GM18909 (cell line): ENCODE measurements at regions not wholly inside any gene's neighbourhood (a gene's known extent, or its start where the extent isn't known, plus 50 kb on each side); places are given as distances from the start of the nearest gene placed in this dataset.

Source experiments
- ATAC-seq: cut with Tn5 transposase; IDR thresholded peaks from one replicate; pipeline ENCODE4 v1.9.1; 2021; ENCODE audit warnings: mild to moderate bottlenecking; ENCODE audit not compliant: unreplicated experiment, poor library complexity

DNA sequence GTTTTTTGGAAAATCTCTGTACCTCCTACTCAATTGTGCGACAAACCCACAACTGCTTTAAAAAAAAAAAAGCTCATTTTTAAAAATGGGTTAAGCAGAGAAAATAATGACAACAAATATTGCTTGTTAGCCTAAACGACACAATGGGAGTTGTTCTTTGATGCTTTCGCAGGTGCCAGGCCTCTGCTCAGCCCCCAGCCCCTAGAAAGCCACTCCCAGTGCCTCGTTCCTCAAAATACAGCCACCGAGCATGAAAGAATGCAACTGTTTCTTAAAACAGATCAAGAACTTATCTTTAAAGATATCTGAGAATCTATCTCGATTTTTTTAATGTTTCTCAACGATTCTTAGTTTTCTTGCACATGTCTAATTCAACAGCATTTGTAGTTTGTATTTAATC, 85.2 kb upstream of the PFKP start:
- ATAC-seq, result no peak

DNA sequence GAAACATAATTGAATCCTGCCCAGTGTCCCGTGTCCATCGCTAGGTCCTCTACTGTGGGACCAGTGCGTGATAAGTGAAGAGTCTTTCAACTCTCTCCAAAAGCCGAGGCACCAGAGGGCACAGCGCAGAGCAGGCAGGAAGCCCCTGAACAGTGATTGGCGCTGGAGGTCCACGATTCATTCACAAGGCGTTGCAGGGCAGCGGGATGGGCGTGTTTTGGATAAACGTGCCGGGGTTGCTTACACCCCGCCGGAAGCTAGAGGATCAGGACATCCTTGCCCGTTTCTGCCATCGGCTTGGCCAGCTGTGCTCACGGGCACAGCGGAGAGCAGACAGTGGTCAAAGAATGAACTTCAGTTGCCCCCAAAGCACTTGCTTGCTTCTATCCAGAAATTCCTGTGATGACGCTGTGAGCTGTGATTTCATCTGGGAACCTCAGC, 86.0 kb upstream of the PFKP start:
- no peak for ATAC-seq

DNA sequence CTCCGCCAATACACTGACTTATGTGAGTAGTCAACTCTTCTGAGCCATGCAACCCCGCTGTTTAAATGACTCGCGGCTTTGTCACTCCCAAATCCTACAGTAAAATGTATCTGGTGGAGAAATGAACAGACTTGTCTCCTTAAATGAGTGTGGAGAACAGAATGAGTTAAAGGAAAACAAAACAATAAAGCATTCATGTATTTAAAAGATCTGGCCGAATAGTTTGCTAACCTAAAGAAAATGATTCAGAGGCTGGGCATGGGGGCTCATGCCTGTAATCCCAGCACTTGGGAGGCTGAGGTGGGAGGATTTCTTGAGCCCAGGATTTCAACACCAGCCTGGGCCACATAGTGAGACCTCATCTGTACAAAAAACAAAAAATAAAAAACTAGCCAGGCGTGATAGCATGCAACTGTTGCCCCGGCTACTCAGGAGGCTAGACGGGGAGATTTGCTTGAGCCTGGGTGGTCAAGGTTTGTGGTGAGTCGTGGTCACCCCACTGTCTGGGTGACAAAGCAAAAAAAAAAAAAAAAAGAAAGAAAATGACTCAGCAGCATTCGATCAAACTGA, 86.5 kb upstream of the PFKP start:
- peak; percentile 59 for ATAC-seq

DNA sequence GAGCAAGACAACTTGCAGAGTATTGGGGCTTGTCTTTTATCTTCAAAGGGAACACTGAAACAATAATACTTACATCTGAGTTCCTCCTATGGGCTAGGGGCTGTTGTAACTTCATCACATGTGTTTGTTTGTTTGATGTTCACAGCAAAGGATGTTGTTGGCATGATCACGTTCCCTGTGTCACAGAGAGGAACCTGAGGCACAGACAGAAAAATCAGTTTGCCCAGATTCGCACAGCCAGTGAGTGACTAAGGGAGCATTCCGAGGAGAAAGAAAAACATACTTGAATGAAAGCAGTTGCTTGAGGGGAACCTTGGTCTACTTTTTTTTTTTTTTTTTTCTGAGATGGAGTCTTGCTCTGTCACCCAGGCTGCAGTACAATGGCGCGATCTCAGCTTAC, 87.2 kb upstream of the PFKP start:
- no peak for ATAC-seq

DNA sequence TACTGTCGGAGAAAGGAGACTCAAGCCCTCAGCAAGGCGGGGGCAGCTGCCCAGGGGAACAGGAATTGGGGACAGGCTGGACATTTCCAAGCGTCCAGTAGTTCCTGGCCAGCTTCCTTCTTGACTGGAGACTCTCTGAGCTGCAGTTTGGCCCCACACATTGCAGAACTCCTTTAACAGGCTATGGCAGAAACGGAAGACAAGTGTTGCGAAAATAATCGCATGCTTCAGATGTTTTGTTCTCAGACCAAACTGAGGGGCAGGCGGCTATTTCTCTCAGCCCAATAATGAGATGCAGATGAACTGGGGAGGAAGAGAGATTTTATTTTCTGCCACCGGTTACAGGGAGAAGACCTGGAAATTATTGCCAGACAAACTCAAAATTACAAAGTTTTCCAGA, 88.0 kb upstream of the PFKP start:
- ATAC-seq, result no peak

DNA sequence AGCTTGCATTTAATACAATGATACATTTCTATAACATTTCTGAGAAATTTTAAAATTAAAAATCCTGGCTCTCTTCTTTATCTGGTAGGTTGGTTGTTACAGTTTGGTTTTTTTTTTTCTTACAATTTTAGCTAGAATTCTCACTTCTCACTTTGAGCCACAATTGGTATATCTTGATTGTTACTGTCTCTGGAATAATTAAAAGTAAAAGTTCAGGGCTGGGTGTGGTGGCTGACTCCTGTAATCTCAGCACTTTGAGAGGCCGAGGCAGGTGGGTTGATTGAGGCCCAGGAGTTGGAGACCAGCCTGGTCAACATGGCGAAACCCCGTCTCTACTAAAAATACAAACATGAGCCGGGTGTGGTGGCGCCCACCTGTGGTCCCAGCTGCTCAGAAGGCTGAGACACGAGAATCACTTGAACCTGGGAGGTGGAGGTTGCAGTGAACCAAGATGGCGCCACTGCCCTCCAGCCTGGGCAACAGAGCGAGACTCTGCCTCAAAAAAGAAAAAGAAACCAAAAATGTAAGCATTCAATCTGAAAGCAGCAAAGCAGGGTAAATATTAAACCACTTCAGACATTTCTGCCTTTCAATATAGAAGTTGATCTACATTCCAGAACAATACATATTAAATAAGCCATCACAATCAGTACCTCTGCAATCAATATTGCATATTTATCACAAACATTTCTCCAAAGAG, 88.6 kb upstream of the PFKP start:
- peak; percentile 54 for ATAC-seq

DNA sequence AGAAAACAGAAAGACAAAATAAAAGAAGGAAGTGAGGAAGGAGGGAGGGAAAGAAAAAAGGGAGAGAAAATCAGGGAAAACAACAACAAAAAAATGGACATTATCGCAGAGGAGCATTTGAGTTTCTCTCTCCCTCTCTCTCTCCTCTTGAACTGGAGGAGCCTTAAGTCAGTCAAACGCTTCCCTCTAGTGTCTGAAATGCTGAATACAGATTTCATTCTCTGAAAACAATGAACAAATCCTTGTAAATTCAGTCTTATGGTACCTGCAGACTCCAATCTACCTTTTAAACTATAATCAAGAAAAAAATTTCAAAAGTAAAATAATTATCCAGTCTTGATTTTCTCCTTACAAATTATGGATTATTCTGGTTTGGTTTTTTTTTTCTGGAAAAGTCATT, 89.2 kb upstream of the PFKP start:
- ATAC-seq, result peak; percentile 70

DNA sequence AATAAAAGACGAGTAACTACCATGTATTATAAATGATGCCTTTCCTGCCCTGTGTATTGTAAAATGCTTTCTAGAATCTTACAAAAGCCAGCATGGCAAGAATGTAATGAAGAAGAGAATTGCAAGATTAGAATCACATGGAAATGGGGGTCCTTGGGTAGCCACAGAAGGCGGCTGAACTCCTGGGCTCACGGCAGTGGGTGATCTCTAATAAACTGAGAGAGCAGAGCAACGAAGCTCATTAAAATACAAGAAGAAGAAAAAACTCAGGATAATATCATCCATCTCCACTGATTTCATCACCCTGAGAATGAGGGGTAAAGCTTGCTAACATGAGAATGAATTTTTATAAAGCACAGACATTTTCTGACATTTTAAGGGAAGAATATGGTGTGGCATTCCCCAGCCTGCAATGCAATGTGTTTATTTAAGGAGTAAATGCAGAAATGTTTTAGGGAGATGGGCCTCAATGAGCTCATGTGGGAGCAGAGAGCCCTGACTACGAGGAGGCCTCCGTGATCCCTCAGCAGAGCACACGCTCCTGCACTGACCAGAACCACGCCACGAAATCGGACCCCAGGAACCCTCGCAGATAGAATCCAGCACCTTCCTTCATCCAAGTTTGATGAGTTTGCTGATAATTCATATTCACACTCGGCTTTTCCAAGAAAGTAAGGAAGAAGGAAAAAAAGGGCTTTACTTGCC, 92.7 kb upstream of the PFKP start:
- no peak for ATAC-seq

DNA sequence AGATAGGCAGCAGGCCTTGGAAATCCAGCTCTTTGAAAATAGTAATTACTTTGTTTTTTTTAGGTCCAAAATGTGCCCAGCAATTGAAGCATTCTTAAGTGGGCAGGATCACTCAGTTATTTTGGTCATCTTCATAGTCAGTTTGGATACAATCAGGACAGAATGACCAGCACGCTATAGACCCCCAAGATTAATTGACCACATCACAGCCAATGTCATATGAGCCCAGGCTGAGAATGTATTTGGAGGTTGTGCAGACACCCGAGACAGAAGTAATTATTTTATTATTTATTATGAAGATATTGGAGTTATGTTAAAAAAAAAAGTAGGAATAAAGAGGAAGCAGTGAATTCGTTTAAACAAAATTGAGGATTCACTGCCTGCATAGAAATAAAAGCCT, 93.3 kb upstream of the PFKP start:
- no peak for ATAC-seq

DNA sequence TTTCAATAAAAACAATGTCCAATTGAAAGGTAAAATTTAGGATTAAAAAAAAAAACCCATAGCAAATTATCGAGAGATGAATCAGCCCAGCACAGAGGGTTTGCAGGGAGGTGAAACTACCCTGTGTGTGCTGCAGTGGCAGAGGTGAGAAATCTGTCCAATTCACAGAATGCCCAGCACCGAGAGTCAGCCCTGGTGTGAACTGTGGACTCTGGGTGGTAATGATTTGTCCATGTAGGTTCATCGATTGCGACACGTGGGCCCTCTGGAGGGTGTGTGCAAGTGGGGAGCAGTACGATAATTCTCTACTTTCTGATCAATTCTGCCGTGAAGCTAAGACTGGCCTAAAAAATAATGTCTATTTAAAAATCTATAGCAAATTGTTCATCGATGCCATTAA, 94.5 kb upstream of the PFKP start:
- ATAC-seq, result no peak

DNA sequence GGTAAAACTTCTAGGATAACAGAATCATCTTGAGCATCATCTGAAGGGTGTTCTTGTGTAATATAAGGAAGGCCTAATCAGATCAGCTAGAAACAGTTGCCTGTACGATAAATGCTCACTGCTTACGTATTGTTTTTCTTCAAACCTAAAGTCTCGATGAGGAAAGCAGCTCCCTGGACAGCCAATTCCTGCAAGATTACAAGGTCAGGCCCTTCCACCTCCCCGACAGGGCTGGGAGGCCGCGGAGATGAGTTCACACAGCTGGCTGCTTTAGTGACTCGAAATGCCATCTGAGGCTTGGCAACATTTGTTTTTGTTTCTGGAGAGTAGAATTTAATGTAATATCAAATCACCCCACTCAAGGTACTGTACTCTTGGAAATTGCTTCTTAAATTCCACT, 95.1 kb upstream of the PFKP start:
- ATAC-seq, result no peak

DNA sequence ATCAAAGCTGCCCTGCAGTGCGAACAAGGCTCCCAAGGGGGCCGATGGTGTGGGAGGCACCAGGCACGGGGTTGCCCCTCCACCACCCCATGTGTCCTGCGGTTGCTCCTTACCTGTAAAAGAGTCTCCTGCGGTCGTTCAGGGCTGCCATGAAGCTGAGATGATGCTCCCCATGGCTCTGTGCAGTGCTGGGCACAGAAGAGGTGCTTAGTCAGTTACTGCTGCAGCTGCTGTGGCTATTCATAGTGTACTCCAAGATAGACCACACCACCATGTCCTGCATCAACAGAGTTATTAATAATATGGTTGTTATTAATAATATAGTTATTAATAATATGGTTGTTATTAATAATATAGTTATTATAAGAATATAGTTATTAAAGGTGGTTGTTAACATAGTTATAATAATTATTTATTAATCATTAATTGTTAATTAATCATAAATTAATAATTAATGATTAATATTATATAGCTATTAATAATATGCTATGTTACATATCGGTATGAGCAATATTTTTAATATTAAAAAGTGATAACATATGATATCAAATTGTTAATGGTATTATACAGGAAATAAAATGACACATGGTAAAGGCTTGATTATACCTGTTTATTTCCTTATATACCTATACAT, 97.0 kb upstream of the PFKP start:
- ATAC-seq, result no peak

DNA sequence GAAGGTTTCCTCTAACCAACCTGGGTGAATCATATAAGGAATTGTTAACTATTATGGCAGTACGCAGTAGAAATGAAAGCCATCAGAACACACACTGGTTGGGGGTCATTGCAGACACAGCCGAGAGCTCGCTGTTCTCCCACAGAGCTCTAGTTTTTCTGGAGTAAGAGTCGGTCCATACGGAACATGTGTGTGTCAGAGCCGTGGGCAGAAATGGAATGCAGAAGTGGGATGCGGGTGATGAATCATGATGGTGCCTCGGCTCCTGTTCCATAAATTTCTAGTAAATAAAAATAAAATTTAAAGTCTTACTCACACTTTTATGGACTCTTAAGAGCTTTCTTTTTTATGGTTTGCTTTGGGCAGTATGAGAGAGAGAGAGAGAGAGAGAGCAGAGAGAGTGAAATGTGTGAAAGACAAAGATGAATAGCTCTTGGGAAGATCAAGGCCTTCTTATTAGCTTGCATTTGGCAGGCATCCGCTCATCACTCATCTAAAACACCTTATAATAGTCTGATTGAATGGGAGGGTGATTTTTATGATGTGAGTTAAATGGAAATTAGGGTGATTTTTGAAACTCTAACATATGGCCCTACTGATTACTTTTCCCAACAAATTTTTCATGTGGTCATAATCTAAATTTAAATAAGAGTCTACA, 98.8 kb upstream of the PFKP start:
- no peak for ATAC-seq

DNA sequence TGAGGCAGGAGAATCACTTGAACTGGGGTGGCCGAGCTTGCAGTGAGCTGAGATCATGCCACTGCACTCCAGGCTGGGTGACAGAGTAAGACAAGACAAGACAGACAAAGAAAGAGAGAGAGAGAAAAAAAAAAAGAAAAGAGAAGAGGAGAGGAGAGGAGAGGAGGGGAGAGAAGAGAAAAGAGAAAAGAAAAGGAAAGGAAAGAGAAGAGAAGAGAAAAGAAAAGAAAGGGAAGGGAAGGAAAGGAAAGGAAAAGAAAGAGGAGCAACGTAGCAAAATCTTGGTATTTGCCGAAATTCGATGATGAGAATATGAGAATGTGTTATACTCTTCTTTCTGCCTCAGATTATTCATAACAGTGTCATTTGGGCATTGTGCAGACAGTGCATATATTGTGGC, 101.2 kb upstream of the PFKP start:
- no peak for ATAC-seq

DNA sequence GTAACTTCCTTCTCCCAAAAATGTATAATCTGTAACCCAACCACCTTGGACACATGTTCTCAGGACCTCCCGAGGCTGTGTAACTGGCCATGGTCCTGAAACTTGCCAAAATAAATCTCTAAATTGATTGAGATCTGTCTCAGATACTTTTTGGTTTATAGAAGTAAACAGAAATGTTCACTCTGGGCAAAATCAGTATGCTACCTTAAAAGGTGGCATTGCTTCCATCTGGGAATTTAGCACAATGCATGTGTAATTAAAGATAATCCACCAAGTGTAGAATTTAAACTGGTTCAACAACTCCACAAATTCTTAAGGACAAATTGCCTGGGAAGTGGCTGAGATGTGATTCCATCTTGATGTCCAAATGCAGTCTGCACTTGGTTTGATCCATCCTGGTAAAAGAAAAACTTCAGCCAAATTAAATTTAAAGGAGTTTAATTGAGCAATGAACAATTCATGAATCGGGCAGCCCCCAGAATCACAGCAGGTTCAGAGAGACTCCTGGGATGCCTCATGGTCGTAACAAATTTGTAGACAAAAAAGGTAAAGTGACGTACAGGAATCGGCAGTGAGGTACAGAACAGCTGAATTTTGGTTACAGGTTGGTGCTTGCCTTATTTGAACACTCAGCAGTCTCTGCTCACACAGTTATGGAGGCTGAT, 102.6 kb upstream of the PFKP start:
- ATAC-seq, result no peak

DNA sequence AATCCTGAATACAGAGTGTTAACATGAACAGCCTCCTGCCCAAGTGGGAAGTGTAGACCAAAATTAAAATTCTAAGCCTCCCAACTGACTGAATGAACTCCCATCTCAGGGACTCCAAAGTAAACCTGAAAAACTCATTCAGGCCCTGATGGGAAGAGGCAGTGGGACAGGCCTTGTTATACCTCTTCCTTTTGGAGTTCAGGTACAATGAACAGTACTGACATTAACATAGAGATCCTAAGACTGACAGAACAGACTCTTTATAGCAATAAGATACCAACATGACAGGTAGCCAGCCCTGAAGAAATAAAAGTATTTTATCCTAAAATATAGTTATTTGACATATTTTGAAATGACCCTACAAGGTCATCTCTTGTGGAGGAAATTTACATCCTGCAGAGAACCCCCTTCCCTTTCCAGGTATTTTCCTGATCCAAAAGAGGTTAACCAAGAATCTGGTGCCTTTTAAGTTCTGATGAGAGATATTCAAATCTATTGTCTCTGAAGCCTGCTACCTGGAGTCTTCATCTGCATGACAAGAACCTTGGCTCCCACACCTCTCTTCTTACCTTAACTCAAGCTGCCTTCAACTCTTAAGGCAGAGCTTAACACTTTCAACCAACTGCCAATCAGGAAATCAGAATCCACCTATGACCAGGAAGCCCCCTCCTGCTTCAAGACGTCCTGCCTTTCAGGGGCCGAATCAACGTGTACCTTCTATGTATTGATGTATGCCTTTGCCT, 103.3 kb upstream of the PFKP start:
- no peak for ATAC-seq

DNA sequence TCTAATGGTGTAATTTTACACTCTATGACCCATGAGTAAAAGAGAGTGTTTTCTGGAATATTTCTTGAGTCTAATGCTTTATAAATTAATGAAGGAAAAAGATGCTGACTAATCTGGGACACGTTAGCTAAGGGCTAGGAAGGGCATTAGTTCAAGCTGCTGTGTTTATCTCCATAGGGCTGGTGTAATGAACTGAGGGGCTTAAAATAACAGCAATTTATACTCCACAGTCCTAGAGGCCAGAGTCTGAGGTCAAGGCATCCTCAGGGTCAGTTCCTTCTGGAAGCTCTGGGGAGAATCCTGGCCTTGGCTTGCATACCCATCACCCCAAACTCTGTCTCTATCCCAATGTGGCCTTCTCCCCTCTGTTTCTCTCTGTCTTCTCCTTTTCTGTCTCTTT, 105.2 kb upstream of the PFKP start:
- no peak for ATAC-seq

DNA sequence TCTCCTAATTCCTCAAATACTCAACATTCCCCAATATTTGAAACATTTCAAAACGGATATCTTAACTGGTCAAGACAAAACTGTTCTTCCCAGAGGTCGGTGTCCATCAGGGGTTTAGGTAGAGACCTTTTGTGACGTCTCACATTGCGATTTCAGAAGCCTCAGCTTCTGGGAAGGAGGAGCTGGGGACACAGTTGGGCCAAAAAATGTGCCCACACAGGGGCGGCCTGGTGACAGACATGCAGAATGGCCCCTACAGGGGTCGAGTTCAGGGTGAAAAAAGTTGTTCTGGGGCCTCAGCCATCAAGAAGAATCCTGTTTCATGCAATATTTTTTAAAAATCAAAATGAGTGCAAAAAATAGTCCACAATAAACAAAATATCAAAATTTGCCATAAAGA, 108.7 kb upstream of the PFKP start:
- ATAC-seq, result no peak

DNA sequence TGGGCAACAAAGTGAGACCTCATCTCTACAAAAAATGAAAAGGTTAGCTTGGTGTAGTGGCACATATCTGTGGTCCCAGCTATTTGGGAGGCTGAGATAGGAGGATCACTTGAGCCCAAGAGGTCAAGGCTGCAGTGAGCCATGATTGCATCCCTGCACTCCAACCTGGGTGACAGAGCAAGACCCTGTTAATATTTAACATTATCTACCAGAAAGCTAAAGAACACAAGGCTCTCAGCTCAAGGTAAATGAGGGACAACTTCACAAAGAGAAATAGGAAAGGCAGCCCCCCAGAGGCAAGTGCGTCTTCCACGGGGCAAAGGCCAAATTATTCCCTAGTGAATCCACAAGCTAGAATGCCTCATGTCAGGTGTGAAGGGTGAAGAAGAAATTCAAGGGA, 109.6 kb upstream of the PFKP start:
- no peak for ATAC-seq

DNA sequence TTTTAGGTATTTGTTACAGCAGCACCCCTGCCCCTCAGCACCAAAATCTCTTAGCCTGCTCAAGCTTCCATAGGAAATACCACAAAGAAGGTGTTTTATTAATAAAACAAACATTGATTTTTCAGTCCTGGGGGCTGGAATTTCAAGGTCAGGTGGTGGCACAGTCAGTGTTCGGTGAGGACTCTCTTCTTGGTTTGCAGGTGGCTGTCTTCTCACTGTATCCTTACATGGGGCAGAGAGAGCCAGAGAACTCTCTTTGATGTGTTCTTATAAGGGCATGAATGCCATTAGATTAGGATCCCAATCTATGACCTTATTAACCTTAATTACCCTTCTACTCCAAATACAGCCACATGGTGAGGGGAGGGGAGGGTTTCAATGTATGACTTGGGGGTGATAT, 112.3 kb upstream of the PFKP start:
- no peak for ATAC-seq
